Upper lobe of left lung (tissue), 4 donors: ENCODE measurements at regions not wholly inside any gene's neighbourhood (a gene's known extent, or its start where the extent isn't known, plus 50 kb on each side); places are given as distances from the start of the nearest gene placed in this dataset.

Source experiments
- CTCF ChIP-seq, 6 experiments: fragments of 450-650 bp in 4 of 6; fragments of 200-600 bp in 2 of 6; sonication (generic) in 2 of 6; IDR thresholded peaks; one replicate each; pipeline ENCODE4 v1.5.1; 2016 to 2019; ENCODE audit warnings: antibody characterized with exemption in 6 of 6
- EP300 ChIP-seq, 4 donors: sonication (generic); formaldehyde crosslinking; IDR thresholded peaks; one replicate each; pipeline ENCODE4 v1.5.1; 2017; ENCODE audit warnings: antibody characterized with exemption in 4 of 4, control low read depth in 2 of 4
- POLR2A ChIP-seq, 4 donors: fragments of 450-650 bp; IDR thresholded peaks; one replicate each; pipeline ENCODE4 v1.5.1; 2016 to 2017; ENCODE audit warnings: antibody characterized with exemption in 4 of 4, mild to moderate bottlenecking in 2 of 4

DNA sequence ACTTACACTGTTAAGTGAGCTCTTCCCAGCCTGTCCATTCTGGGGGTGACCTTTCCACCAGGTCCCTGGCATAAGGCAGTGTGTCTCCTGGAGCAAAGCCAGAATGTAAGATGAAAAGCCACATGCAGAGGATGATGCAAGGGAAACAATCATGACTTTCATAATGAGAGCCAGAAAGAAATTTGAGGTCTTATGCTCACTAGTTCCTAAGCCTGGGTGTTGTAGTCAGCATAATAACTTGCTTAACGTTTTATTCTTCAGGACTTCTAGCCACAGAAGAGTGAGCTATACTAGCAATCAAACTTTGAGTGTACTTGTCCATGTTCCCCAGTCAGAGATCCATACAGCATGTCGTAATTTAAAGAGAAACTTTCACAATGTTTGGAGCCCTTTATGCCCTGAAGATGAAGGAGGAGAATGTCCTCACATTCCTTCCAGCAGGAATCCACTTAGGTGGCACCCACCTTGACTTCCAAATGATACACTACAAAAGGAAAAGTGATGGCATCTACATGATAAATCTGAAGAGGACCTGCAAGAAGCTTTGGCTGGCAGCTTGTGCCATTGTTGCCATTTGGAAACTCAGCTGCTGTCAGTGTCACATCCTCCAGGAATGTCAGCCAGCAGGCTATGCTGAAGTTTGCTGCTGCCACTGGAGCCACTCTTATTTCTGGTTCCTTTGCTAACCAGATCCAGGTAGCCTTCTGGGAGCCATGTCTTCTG, 60.5 kb upstream of the FOXD3 start:
- TF ChIP-seq CTCF (IDR thresholded peaks at IDR 0.05) (peak in 1 of 6 experiments; percentile 8), POLR2A (IDR thresholded peaks at IDR 0.05) (no peak), EP300 (IDR thresholded peaks at IDR 0.05) (no peak)
